CD4-positive, alpha-beta T cell treated with Interleukin-10 for 1 hour (primary cell): ENCODE measurements at regions not wholly inside any gene's neighbourhood (a gene's known extent, or its start where the extent isn't known, plus 50 kb on each side); places are given as distances from the start of the nearest gene placed in this dataset.
A peak's percentile ranks its signal among the peaks of the same experiment; 100 is the strongest.
"Not testable (repeated sequence)": the region's sequence is repeated elsewhere in the genome, so short reads cannot be mapped to it uniquely, and the experiment has no call there.

ENCODE experiments used
- DNase-seq: peaks from one replicate; pipeline ENCODE4 v3.0.0-alpha.2; 2020

DNA sequence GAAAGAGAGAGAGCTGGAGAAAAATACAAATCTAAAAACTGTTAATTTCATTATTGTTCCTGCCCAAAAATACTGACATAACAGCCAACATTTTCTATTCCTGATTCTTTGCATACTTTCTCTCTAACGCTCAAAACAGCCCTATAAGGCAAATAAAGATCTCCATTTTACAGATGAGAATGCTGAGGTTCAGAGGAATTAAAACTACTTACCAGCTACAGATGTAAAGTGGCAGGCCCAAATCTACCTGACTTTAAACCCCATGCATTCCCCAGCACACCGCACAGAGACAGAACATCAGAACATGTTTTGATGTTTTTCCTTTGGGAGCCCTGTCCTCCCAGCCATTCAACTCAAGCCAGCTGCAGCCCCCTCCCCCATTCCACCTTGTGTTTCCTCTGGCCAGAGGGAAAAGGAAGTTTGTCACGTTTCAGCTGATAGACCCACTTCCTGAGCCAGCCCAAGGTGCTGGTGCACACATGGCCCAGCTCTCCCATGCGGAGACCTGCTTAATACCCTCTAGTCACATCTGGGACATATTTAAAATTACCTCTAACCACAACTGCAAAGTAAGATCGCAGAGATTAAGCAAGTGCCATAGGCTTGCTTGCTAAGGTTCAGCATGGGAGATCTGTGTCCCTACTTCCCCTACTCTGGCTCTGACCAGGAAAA, 133.1 kb upstream of the NFIA start:
- DNase-seq = no peak

DNA sequence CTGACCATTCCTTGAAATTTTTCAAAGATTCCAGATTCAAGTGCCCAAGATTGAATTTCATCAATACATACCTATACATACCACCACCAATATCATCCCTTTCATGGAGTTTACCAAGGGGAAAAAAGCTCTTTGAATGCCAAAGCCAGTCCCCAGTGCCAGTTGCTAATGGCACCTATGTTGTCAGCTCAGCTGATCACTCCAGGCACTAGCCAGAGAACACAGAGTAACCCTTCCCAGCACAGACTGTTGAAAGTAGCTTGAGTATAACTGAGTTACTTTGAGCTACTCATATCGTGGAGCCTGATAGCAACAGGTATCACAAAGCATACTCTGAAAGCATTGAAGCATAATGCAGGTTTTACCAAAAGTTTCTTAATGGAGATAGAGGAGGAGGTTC, 133.9 kb upstream of the NFIA start:
- DNase-seq = no peak

DNA sequence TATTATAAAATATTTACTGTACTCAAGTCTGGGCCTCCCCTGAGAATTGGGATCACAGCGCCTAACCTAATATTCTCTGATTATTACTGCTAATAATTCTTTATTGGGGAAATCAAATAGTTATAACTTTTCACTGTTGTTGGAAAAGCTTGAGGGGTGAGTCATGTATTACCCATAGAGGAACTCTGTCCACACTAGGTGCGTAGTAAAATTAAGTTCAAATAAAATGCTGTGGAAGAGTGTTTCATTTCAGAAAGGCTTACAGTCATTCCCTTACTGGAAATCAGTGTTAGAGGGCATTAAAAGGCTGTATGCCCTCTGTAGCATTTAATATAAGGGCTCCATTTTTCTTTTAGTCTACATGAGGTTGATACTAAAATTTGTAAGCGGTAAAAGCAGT, 135.0 kb upstream of the NFIA start:
- DNase-seq = no peak

DNA sequence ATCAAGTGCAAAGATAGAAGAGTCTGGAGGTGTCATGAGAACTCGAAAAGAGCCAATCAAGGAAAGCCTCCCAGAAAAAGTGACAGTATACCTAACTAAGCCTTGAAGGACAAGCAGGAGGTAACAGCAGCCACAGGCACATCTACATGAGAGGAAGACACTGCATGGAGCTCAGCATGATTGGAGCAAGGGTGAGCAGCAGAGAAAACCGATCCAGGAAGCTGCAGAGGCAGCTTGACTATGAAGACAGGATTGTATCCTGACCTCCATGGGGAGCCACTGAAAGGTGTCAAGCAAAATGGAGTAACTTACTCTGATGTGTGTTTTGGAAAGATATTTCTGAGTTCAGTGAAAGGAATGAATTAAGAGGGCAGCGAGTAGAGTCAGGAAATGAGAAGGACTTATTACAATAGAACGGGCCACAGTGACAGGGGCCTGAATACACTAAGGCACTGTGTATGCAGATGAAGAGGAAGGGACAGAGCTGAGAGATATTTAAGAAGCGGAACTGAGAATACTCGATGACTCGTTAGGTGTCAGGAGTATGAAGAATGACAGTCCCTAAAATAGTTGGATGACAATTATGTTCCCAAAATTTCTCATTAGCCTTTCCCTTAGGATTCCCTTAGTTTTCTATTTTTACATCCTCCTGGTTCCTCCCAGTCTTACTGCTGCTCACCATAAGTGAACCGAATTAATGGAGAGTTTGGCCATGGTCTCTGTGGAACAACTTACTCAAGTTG, 139.3 kb upstream of the NFIA start:
- DNase-seq = peak; percentile 1

DNA sequence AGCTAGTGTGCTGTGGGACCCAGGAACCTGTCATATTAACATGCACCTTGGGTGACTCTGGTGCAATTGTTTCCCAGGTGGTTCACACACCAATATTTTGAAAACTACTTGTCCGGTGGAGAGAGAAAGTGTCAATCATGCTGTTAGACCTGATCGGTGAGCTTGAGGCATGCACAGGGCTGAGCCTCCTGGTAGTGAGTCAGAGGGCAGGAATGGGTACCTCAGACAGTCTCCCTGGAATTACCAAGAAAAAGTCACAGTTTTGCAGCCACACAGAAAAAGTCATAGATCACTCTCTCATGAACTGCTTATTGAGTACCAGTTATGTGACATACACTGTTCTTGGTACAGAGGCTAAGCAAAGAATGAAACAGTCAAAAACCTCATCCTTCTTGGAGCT, 140.1 kb upstream of the NFIA start:
- no peak for DNase-seq

DNA sequence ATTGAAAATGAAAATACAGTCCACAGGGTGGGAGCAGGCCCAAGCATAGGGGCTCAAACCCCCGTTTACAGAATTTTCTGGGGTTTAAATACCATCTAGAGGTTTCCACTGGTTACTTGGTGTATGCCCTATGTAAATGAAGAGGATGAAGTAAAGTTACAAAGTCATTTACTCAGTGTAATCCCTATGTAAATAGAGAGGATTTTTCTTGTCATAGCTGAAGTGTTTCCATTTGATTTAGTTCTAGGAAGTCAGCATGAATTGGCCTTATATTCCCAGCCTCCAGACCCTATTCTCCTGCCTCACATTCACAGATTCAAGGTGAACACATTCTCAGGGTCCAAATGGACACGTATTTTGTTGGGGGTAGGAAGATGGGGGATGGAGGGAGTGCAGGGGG, 141.7 kb upstream of the NFIA start:
- DNase-seq = not testable (repeated sequence)

DNA sequence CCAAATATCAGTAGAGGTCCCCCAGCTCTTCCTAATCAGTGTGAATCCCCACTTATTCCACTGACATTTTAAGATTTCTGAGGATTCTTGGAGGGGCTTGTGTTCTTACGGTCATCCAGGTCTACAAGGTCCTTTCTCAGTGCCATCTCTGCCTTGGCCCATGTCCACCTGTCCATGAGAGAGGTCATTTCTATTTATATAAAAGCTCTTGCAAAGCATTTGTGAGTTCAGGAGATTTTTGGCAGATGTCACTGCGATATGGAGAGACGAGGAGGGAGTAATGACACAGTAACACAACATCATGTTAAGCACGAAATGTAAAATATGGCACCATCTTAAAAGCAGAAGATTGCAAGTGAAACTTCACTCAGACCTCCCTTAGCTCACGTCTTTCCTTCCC, 144.6 kb upstream of the NFIA start:
- no peak for DNase-seq

DNA sequence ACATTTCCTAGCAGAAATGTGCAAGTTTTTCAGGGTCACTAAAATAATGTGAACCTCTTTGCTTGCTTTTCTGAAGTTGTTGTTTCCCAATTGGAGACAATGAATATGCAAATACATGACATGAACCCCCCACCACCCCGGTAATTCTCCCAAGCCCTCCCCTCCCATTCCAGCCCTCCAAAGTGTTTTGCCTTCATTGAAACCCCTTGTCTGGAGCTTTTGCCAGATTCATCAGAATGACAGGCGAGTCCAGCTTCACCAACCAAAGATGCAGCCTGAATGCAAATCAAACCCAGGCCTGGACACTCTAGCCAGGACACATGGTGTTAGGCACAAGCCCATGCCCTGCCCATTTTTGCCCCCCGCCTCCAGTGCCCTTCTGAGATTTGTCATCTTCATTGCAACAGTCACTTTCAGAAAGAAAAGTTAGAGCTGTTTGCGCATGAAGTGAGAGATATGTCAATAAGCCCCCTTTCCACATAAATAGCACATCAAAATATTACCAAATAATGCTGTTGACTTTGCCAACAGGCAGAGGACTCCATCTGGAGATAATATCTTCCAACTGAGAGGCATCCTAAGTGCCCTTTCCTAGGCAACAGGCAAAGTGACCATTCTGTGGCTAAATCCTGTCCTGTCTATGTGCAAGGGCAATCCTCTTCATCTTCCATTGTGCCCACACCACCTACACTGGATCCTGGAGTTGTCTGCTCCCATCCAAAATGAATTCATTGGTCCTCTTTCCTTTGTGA, 145.6 kb upstream of the NFIA start:
- DNase-seq = no peak

DNA sequence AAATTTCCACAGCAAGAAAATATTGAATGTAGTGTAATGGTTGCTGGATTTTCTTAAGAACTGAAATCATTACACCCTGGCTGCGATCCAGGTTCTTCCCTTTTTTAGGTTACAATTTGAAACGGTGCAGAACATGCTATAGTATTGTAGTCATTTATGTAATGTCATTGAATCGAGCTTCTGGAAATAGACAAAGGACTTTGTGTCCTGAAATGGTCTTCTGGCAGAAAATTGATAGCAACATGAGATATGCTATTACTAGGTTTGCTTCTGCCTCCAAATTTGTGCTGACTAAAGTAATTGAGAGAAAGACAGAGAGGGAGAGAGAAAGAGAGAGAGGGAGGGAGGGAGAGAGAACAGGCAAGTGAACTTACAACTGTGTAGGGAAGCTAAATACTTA, 146.2 kb upstream of the NFIA start:
- DNase-seq = no peak

DNA sequence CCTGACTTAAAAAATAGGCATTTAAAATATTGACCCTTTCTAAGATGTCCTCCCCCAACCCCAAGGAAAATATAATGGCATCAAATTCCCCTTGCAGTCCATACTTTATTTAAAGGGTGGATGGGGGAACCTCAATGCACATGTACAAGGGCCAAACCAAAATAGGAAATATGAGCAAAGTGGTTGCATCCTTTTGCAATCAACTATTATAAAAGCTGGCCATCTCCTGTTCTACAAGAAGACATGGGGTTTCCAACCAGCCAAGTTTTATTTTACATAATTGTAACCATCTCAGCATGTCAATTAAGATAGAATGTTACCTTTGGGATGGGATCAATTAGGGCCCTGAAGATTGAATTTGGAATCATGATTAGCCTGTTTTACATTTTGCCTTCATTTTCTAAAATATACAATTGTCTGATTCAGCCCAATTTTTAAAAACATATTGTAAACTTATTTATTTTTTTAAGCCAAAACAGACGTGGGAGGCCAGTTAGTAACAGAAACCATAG, 146.7 kb upstream of the NFIA start:
- no peak for DNase-seq

DNA sequence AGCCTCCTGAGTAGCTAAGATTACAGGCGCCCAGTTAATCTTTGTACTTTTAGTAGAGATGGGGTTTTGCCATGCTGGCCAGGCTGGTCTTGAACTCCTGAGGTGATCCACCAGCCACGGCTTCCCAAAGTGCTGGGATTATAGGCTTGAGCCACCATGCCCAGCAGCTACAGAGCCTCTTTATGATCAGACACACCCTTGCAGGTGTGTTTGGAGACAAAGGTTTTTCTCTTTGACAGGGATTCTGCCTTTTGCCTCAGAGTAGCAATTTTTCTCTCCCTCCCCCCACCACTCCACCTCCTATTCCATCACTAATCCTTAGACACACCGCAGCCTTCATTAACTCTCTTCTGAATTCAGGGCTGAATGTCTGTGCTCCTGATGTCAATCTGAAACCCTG, 152.2 kb upstream of the NFIA start:
- DNase-seq = no peak

DNA sequence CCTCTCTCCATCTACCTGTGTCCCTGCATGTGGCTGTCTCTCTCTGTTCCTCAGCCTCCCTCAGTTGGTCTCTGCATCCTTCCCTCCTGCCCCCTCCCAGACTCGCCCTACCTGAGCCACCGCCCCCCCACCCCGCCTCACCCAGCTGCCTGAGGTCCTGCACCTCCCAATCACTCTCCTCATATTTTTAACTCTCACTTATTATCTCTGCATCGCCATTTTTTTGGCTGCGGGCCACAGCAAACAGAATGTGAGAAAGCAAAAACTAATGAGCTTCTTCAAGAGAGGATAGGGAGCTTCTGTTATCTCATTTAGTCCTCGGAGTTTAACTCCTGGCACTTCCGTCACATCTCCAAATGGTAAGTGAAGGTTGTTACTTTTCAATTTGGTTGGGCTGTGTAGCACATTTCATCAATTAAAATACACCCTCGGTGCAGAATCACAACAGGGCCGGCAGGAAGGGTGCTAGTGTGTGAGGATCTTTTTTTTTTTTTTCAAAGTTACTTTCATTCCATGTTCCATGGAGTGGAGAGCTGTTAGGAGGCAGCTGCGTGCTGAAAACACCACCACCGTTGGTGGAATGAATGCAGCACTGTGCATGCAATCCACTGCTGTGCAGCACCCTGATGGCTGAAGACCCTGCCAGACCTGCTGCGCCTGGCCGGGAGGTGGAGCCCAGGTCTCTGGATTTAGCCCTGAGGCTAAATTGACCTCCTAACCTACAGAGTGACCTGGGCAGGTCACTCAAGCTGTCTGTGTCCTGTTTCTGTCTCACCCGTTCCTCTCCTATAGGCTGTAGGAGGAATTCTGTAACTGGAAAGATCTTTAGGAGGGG, 157.2 kb upstream of the NFIA start:
- DNase-seq = no peak

DNA sequence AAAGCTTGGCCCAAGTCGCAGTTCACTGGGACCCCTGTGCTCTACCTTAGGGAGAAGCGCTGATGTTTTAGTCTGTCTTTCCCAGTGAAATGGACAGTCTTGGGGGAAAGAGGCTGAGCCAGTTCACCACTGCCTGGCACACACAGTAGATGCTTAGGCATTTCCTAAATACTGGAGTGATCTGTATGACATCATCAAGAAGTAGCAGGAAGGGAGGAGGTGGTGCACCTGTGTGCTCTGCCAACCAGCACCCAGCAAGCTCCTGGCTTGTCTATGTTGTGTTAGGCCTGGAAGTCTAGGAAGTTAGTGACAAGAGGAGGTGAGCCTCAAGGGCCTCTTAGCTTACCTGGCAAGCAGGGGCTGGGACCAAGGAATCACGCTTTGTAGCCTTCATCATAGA, 158.2 kb upstream of the NFIA start:
- DNase-seq = no peak

DNA sequence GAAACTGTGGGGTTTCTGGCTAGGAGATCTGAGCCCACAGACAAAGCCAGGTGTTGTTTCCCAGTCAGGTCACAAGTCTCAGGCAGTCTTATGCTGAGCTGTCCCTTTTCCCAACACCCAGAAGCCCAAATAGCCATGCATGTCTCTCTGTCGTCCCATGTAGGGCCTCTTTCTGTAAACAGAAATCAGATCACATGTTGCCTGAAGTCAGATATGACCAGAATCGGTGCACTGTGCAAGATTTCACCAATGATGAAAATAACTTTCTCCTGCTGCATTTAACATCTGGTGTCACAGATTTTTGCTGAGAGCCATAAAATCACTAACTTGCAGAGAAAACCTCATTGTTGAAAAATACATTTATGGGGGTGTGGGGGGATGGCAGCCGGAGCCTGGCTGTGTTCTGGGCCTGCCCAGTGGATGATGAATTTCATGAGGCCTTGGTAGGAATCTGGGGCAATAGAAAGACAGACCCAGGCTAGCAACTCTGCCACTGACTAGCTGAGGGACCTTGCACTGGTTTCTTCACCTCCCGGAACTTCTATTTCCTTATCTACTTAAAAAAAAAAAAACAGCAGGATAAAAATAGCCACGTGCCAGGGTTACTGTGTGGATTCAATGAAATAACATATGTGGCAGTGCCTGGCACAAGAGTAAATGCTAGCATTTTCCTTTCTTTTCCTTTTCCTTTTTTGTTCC, 158.8 kb upstream of the NFIA start:
- DNase-seq = no peak

DNA sequence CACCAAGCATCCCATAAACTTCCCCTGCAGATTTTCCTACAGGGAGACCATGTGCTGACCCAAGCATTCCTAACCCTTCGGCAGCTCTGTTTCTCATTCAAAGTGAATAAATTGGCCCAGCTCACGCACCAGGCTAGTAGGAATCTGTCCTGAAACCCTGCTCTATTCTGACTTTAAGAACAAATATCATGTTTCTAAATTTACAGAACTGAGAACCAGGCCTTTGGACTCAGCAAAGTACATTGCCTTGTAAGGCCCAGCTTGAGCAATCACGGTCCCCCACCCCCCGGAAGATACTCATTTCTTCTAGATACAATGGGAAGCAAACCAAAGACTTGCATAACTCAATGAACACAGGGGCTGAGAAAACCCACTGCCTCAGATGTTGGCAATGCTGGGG, 160.1 kb upstream of the NFIA start:
- no peak for DNase-seq

DNA sequence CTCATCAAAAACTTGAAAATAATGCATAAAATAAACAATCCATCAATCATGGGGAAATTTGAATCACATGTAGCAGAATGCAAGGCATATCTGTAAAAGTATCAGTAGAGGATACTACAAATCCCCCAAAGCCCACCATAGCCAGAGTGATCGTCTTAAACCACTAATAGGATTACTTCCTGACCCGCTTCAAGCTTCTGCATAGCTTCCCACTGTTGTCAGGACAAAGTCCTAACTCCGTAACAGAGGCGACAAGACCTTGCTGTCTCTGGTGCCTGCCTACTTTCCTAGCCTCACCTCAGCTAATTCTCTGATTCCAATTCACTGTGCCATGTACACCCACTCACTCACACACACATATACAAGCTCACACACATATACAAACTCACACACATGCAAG, 161.2 kb upstream of the NFIA start:
- DNase-seq = no peak

DNA sequence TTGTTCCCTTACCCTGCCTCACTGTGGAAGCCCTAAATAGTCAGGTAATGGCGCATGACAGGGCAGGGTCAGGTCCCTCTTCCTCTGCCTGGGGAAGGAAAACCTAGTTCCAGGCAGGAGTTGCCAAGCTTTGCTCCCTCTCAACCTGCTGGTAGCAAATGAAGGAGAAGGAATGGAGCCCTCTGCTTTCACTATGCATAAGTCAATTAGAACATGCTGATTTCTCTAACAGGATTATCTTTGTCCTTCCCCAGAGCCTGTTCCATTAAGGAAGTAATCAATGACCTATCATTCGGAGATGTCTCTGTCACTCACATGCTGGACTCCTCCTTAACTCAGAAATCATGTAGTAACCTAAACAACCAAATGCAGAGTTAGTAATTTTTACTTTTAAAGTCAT, 161.8 kb upstream of the NFIA start:
- DNase-seq = no peak

DNA sequence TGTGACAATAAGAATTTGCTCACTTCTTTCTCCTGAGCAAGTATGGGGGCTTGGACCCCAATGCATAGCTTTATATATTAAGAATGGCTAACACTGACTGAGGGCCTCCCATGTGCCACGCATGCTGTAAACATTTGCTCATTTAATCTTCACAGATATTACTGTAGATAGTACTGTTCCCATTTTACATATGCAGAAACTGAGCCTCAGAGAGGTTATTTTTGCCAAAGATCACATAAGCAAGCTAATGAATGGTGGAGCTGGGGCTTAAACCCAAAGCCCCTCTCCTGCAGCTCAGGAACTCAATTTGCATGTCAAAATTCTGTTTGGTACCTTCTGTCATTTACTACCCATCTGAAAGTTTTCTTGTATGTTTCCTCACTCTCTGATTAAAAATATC, 163.5 kb upstream of the NFIA start:
- no peak for DNase-seq

DNA sequence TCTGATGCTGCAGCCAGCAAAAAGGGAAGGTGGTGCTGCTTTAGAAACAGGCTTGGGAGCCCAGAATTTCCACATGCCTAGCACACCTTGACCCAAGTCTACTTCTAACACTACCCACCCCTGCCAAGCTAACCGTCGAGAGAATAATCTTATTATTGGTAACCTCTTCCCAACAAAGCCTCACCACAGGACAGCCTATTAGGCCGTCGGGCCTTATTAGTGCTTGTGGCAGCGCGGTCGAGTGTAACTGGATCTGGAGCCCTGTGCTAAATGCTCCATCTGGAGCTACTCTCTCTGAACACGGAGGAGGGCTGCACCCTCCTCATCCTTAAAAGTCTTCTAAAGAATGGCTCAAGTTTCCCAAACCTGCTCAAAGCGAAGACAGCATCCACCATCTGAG, 165.5 kb upstream of the NFIA start:
- no peak for DNase-seq

DNA sequence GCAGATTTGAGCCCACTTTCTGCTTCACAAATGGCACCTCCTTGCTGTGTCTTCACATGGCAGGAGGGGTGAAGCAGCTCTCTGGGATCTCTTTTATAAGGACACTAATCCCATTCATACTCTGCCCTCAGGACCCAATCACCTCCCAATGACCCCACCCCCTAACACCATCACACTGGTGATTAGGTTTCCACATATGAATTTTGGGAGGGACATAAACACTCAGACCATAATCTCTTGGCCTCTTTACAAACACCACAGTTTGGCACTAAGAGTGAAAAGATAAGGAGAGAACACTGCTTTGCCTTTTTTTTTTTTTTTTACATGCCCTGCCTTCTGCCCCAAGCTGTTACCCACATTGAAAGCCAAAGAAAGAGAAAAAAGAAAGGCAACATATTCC, 166.2 kb upstream of the NFIA start:
- DNase-seq = no peak

DNA sequence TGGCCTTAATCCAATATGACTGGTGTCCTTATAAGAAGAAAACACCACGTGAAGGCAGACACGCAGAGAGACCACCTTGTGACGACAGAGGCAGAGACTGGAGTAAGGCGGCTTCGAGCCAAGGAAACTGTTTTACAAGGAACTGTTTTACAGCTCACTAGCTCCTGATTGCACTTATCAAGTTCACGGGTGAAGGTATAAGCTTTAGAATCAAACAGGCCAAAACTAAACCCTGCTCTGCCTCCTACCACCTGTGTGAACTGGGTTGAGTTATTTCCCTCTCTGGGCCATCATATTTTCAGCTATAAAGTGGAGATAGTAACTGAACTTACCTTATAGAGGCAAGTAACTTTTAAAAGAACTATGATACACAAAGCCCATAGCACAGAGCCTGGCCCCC, 166.9 kb upstream of the NFIA start:
- no peak for DNase-seq

DNA sequence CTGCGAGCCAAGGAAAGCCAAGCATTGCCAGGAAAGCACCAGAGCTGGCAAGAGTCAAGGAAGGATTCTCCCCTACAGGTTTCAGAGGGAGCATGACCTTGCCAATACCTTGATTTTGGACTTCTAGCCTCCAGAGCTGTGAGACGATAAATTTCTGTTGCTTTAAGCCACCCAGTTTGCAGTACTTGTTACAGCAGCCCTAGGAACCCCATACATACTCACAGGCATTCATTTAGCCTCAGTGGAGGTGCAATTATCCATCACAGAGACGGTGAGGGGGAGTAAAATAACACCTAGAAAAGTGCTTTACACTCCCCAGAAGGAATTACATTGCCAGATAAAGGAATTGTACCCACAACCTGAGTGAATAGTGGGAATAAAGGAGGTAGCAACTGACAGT, 167.4 kb upstream of the NFIA start:
- no peak for DNase-seq
